ENCODE measurements at regions not wholly inside any gene's neighbourhood (a gene's known extent, or its start where the extent isn't known, plus 50 kb on each side); places are given as distances from the start of the nearest gene placed in this dataset.
"Not testable (repeated sequence)": the region's sequence is repeated elsewhere in the genome, so short reads cannot be mapped to it uniquely, and the experiment has no call there.

- no peak for DNase-seq (ENCODE audit: low read depth, low spot score)
These were observed 57.9 kb downstream of the PYDC2 start for GRCh38 chr3:191518861-191519260.

DNA sequence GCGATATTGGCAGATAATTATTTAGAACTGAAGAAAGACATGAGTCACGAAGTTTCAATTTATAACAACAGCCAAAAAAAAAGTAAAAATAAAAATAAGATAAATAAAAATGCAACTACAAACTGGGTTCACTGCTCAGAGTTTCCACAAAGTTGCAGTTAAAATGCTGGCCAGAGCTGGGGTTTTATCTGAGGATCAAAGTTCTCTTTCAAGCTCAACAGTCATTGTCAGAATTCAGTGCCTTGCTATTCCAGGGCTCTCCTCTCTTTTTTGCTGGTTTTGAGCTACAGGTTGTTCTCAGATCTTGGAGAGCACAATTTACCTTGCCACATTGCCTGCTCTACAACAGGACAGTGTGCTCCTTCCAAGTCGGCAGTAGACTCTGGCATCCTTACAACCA, 60.1 kb downstream of the PYDC2 start:
- no peak for DNase-seq (ENCODE audit: low read depth, low spot score)

GRCh38 chr3:191523148-191523547, 62.2 kb downstream of the PYDC2 start:
- no peak for DNase-seq (ENCODE audit: low read depth, low spot score)

DNA sequence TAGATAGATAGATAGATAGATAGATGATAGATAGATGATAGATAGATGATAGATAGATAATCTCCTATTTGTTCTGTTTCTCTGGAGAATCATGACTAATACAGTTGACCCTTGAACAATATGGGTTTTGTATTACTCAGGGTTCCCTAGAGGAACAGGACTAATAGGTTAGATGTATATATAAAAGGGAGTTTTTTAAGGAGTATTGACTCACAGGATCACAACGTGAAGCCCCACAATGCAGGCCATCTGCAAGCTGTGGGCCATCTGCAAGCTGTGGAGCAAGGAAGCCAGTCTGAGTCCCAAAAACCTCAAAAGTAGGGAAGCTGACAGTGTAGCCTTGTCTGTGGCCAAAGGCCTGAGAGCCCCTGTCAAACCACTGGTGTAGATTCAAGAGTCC, 67.6 kb downstream of the PYDC2 start:
- no peak for DNase-seq (ENCODE audit: low read depth, low spot score)

DNA sequence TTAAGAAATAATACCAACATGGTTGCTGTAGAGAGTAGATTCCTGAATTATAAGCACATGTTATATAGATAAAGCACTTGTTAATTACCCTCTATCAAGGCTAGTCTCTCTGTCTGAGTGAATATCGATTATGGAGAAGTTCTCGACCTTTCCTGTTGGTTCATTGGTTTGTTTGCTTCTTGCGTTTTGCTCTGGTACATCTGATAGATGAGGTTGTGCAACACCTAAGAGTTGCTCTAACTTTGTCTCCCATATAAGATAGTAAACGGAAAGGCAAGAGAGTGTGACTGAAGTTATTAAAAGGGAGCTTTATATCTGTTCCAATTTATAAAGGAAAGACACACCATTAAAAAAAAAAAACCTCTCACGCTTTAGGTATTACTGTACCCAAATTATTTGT, 69.0 kb downstream of the PYDC2 start:
- DNase-seq (ENCODE audit: low read depth, low spot score), result no peak

DNA sequence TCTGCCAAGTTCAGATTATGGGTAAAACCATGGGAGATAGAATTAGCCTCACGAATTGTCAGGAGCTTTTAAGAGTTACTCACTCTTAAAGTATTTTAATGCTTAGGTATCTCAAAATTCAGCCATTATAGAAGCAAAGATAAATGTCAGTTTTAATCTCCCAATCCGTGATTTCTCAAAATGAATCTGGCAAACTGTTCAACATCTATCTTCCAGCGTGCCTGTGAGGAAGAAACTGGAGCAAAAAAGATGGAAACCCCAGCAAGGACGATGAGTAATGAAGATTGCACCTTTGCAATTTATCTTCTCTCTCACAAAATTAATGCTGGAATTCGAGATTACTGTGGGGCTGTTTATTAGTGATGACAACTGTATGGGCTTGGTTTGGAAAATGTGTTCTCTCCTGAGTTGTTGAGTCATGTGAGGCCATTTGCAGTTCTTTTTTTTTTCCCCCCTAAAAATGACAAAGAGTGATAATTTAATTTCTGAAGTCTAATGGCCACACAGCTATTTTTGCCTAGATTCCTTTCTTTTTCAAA, 70.5 kb downstream of the PYDC2 start:
- no peak for DNase-seq (ENCODE audit: low read depth, low spot score)

- no peak for DNase-seq (ENCODE audit: low read depth, low spot score)
These were observed 82.1 kb downstream of the PYDC2 start for GRCh38 chr3:191543018-191543417.

DNA sequence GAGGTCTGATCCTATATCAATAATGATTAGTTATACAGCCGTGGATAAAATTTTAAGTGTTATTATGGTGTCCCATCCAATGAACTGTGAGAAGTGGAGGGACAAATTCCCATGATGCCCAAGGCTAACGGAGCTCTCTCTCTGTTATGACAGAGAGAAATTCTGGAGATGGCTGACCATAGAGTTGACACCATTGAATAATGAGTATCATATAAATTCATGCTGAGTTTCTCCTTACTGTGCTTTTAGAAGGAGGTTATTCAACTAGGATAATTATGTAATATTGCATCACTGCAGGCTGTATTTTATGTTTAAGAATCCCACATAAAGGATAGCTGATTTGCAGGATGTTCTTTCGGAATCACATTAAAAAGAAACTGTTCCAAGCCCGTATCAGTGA, 82.9 kb downstream of the PYDC2 start:
- DNase-seq (ENCODE audit: low read depth, low spot score), result no peak

DNA sequence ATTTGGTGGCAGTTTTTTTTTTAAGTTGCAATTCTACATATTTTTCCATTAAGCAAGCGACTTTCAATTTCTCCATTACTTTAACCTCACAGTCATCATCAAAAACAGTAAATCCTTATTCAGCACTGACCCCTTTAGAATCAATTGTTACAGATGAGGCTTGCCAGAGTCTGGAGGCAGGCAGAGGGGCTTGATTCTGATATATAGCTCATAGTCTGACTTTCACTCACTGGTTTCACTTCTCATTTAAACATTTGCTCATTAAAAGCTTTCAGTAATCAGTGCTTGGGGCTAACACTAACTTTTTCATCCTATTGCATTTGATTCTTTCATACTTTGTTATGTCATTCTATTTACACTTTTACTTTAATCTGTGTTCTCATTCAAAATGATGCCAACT, 88.4 kb downstream of the PYDC2 start:
- DNase-seq (ENCODE audit: low read depth, low spot score), result no peak

DNA sequence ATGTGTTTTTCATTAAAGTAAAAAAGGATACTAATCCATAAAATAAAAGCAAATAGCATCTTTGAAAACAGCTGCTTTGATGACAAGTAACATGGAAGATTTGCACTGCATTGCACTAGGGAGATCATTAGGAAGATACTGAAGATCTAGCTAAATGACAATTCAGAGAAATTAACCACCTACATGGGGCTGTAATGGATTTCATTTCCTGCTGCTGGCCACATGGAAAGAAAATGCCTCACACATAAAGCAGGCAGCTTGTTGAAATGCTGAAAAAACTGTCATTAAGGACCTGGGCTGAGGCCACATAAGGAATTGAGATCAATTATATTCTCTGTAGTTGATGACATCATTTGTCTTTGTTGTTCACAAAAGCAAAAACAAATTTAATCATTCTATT, 94.1 kb downstream of the PYDC2 start:
- no peak for DNase-seq (ENCODE audit: low read depth, low spot score)

GRCh38 chr3:191557322-191557721, 96.4 kb downstream of the PYDC2 start:
- DNase-seq (ENCODE audit: low read depth, low spot score), result no peak

GRCh38 chr3:191563722-191564121, 102.8 kb downstream of the PYDC2 start:
- DNase-seq (ENCODE audit: low read depth, low spot score), result no peak

DNA sequence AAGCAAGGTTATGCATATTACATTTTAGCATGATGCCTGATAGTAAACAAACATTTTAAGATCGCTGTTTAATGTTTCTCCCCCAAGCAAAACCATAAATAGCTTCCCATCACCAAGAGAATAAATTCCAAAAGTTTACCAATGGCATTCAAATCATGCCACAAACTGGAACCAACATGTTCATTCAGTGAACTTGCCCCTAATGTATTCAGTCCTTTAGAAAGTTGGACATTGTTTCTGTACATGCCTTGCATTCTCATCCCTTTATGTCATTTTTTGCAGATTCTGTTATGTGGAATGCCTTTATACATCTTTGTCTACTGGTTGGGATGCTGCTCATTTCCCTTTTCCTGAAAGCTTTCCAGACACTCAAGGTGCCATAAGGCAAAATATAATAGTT, 105.5 kb downstream of the PYDC2 start:
- DNase-seq (ENCODE audit: low read depth, low spot score), result peak; percentile 77

DNA sequence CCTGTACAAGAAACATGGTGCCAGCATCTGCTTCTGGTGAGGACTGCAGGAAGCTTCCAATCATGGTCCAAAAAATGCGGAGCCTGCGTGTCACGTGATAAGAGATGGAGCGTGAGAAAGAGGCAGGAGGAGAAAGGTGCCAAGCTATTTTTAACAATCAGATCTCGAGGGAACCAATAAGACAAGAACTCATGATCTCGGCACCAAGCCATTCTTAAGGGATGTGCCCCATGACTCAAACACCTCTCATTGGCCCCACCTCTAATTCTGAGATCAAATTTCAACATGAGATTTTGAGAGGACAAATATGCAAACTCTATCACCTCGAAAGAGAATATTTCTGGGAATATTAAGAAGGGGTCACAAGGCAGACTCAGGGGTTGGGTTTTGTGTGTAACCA, 107.2 kb downstream of the PYDC2 start:
- no peak for DNase-seq (ENCODE audit: low read depth, low spot score)

- DNase-seq (ENCODE audit: low read depth, low spot score), result no peak
These were observed 131.1 kb downstream of the PYDC2 start for GRCh38 chr3:191592105-191592504.

GRCh38 chr3:191593486-191593885, 132.5 kb downstream of the PYDC2 start:
- DNase-seq (ENCODE audit: low read depth, low spot score), result no peak

DNA sequence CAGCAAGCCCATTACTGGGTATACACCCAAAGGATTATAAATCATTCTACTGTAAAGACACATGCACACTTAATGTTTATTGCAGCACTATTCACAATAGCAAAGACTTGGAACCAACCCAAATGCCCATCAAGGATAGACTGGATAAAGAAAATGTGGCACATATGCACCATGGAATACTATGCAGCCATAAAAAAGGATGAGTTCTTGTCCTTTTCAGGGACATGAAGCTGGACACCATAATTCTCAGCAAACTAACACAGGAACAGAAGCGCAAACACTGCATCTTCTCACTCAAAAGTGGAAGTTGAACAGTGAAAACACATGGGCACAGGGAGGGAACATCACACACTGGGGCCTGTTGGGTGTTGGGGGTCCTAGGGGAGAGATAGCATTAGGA, 154.5 kb downstream of the PYDC2 start:
- not testable (repeated sequence) for DNase-seq (ENCODE audit: low read depth, low spot score)

GRCh38 chr3:191624299-191624698, 163.3 kb downstream of the PYDC2 start:
- no peak for DNase-seq (ENCODE audit: low read depth, low spot score)

- peak; percentile 31 for DNase-seq (ENCODE audit: low read depth, low spot score)
These were observed 166.1 kb downstream of the PYDC2 start for GRCh38 chr3:191627064-191627463.

DNA sequence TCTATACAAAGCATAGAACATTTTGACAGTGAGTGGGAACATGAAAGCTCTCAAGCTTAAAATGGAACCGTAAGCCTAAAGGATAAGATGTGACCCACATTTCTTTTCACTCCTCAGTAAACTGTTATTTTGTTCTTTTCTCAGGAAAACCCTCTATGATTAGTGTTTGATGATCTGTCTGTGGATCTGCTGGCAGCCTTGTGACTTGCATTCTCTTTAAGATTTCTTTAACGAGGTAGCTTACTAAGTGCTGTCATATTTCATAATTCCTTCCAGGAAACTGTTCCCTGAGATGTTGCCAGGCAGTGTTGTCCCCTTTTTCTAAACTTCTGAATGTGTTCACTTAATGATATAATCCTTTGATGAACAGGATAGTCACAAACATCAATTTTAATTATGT, 167.6 kb downstream of the PYDC2 start:
- no peak for DNase-seq (ENCODE audit: low read depth, low spot score)

DNA sequence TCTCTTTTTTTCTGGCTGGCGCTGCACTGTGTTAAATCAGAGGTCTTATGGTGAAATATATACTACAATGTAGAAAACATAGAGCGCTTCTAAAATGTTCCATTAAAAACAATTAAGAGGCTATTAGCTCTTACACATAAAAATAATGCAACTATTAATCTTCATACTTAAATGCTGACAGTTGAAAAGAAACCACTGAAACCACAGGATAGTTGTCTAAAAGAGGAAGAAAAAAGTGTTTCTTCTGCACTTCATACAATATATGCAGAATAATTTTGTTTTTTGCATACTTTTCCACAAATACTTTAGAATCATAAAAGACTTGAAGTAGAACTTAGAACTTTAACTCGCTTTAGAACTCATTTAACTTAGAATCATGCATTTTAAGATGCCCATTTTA, 170.5 kb downstream of the PYDC2 start:
- DNase-seq (ENCODE audit: low read depth, low spot score), result no peak

- DNase-seq (ENCODE audit: low read depth, low spot score), result peak; percentile 15
These were observed 173.9 kb downstream of the PYDC2 start for GRCh38 chr3:191634902-191635301.

DNA sequence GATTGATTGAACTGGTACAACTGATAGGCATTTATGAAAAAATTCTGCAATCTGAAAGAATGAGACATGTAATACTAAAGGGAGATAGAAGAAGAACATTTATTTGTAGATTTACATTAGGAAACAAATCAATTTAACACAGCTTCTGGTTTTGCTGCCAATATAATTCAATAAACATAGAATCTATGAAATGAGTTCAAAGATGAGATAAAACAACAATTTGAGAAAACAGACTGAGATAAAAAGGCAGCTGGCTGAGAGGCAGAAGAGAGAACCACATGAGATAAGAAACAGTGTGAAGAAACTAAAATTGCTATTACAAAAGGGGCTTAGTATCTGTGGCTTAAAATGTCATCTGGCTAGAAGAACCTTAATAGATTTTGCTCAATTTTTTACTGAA, 176.6 kb downstream of the PYDC2 start:
- DNase-seq (ENCODE audit: low read depth, low spot score), result no peak

DNA sequence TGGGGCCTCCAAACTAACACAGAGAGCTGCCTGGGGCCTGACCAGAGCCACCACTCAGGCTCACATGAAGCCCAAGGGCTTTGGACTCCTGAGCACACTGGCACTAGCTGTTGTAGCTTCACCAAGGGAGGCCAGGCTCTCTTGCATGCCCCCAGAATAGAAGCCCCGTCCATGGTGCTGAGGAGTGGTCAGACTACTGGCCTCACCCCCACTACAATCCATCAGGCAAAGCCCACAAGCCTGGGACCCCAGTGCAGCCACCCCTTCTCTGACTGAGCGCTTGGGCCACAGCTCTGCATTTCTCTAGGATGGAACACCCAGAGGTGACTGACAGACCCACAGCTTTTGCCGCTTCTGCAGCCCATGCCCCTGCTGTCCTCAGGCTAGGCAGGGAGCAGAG, 180.8 kb downstream of the PYDC2 start:
- peak; percentile 1 for DNase-seq (ENCODE audit: low read depth, low spot score)

DNA sequence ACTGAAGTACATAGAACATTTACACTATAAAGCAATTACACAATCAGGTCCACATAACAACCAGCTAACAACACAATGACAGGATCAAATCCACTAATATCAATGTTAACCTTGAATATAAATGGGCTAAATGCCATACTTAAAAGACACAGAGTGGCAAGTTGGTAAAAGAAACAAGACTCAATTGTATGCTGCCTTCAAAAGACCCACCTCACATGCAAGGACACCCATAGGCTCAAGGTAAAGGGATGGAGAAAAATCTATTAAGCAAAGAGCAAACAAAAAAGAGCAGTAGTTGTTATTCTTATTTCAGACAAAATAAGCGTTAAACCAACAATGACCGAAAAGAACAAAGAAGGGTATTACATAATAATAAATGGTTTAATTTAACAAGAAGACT, 183.3 kb downstream of the PYDC2 start:
- no peak for DNase-seq (ENCODE audit: low read depth, low spot score)

Measured in astrocyte of the hippocampus (primary cell).